HAP-1 (cell line): ENCODE measurements at regions not wholly inside any gene's neighbourhood (a gene's known extent, or its start where the extent isn't known, plus 50 kb on each side); places are given as distances from the start of the nearest gene placed in this dataset.
"Not testable (repeated sequence)": the region's sequence is repeated elsewhere in the genome, so short reads cannot be mapped to it uniquely, and the experiment has no call there.

Source experiments
- DNase-seq, 2 experiments: peaks; one replicate each; pipeline ENCODE4 v3.0.0-alpha.2; 2016 to 2020; ENCODE audit warnings: low spot score in 2 of 2
- H3K27me3 ChIP-seq: fragments of 250-450 bp; sonication (Bioruptor Pico); 2 replicates; pipeline ENCODE4 v1.5.1; 2020; ENCODE audit warnings: low read depth, mild to moderate bottlenecking, moderate library complexity
- H3K36me3 ChIP-seq: fragments of 250-450 bp; sonication (Bioruptor Pico); replicated peaks from 2 replicates; pipeline ENCODE4 v1.5.1; 2020; ENCODE audit warnings: mild to moderate bottlenecking
- H3K4me1 ChIP-seq: fragments of 250-450 bp; sonication (Bioruptor Pico); 2 replicates; pipeline ENCODE4 v1.5.1; 2020; ENCODE audit warnings: mild to moderate bottlenecking
- H3K4me3 ChIP-seq: fragments of 250-450 bp; sonication (Bioruptor Pico); 2 replicates; pipeline ENCODE4 v1.5.1; 2020; ENCODE audit warnings: mild to moderate bottlenecking, moderate library complexity
- H3K9me3 ChIP-seq: fragments of 250-450 bp; sonication (Bioruptor Pico); 2 replicates; pipeline ENCODE4 v1.5.1; 2020; ENCODE audit warnings: mild to moderate bottlenecking, moderate library complexity
- in situ Hi-C: fragments of 300-500 bp; cut with MboI; formaldehyde crosslinking; loops from 3 replicates; pipeline ENCODE4 v1.14.3; 2020; ENCODE audit warnings: low sequenced_read_pairs, inconsistent platforms, mixed read lengths

DNA sequence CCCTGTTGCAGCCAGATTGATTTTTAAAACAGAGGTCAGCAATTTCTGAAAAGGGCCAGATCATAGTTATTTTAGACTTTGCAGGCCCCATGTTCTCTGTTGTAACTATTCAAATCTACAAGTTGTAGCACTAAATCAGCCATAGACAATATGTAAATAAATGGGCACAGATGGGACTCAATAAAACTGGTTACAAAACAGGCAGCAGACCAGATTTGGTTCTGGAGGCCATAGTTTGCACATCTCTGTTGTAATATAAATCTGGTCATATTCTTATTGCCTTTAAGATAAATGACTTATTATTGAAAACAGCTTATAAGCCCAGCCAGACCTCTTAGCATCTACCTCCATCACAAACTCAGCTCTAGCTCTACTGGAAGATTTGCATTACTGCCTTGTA, 114.0 kb upstream of the ARG1 start:
- in situ Hi-C loops = no loop called here
- Histone ChIP-seq H3K36me3 (no peaks in the 10 kb centered on the region), H3K9me3 (no peaks in the 10 kb centered on the region), H3K4me1 (no peaks in the 10 kb centered on the region), H3K27me3 (no peaks in the 10 kb centered on the region), H3K4me3 (no peak overlapping the region)
- no peak for DNase-seq

DNA sequence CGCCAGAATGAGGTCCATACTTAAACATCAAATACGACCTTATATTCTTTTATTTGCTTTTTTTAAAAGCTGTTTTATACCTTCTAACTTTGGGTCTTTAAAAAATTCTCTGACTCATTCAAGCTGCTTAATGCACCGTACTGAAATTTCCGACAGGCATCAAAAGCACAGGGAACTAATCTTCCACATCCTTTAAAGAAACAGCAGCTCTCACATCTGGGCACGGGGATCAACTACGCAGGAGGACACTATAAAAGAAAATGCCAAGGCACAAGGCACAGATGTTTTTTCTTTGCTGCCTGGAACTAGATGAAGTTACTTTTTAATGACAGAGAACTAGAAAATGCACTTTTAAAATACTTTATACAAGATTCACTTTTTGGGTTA, 112.4 kb upstream of the ARG1 start:
- Histone ChIP-seq H3K9me3 (no peaks in the 10 kb centered on the region), H3K27me3 (no peaks in the 10 kb centered on the region), H3K4me3 (no peak overlapping the region), H3K36me3 (no peaks in the 10 kb centered on the region), H3K4me1 (no peaks in the 10 kb centered on the region)
- in situ Hi-C loops = no loop called here
- DNase-seq = no peak

DNA sequence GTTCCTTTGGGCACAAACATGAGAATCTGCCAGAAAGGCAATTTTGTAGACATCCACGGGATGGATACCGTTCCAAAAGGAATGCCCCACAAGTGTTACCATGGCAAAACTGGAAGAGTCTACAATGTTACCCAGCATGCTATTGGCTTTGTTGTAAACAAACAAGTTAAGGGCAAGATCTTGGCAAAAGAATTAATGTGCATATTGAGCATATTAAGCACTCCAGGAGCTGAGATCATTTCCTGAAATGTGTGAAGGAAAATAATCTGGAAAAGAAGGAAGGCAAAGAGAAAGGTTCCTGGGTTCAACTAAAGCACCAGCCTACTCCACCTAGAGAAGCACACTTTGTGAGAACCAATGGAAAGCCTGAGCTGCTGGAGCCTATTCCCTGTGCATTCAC, 103.9 kb upstream of the ARG1 start:
- H3K36me3 ChIP-seq = no peaks in the 10 kb centered on the region
- no peaks in the 10 kb centered on the region for H3K4me1 ChIP-seq
- H3K27me3 ChIP-seq = no peaks in the 10 kb centered on the region
- no peak overlapping the region for H3K4me3 ChIP-seq
- H3K9me3 ChIP-seq = no peaks in the 10 kb centered on the region
- in situ Hi-C loops = no loop called here
- DNase-seq = no peak

DNA sequence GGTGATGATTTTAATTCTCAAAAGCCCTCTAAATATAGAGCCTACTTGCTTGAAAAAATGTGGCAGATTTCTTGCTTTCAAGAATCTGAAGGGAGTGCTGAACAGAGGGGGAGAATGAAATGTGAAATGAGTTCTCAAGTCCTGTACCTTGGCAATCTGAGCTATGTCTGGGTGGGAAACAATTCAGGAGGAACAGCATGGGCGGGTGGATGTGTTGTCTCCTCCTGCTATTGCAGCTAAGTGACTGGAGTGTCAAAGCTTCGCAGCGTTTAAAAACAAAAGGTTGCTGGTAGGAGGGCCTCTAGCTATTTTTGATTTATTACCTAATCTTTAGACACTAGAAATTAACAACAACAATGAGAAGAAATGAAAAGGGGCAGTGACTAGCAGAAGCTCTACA, 102.5 kb upstream of the ARG1 start:
- Histone ChIP-seq H3K27me3 (no peaks in the 10 kb centered on the region), H3K4me3 (no peak overlapping the region), H3K36me3 (no peaks in the 10 kb centered on the region), H3K9me3 (no peaks in the 10 kb centered on the region), H3K4me1 (no peaks in the 10 kb centered on the region)
- in situ Hi-C loops = no loop called here
- DNase-seq = no peak

DNA sequence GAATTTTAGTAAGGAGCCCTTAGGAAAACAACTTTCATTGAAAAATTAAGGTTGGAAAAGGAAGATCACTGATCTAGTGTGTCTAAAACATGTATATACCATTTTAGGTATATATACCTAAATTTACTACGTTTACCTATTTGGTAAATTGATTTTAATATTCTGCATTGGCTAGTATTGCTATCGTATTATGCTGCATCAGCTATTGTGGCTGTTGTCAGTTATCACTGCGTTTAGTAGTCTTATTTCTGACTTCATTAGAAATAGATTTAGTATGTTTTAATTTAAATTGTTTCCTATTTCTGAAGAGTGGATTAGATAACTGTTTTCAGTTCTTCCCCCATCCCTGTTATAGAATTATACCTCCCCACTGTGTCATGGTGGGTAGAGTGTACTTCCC, 101.7 kb upstream of the ARG1 start:
- in situ Hi-C loops = no loop called here
- Histone ChIP-seq H3K36me3 (no peaks in the 10 kb centered on the region), H3K4me3 (no peak overlapping the region), H3K9me3 (no peaks in the 10 kb centered on the region), H3K27me3 (no peaks in the 10 kb centered on the region), H3K4me1 (no peaks in the 10 kb centered on the region)
- DNase-seq = no peak

DNA sequence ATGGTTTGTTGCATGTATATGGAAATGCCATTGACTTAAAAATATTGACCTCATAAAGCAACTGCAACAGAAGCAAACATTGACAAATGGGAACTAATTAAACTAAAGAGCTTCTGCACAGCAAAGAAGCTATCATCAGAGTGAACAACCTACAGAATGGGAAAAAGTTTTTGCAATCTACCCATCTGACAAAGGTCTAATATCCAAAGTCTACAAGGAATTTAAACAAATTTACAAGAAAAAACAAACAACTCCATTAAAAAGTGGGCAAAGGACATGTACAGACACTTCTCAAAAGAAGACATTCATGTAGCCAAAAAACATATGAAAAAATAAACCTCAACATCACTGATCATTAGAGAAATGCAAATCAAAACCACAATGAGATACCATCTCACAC, 99.7 kb upstream of the ARG1 start:
- DNase-seq, H3K27me3 ChIP-seq, H3K4me3 ChIP-seq, H3K4me1 ChIP-seq, H3K36me3 ChIP-seq, H3K9me3 ChIP-seq, in situ Hi-C loops: not testable (repeated sequence)

DNA sequence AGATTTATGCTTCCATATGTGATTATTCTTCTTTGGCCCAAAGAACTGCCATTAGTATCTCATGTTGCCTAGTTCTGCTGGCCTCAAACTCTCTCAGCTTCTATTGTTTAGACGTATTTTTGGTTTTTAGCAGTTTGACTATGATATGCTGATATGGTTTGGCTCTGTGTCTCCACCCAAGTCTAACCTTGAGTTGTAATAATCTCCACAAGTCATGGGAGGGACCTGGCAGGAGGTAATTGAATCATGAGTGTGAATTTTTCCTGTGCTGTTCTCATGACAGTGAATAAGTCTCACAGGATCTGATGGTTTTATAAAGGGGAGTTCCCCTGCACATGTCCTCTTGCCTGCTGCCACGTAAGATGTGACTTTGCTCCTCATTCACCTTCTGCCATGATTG, 96.7 kb upstream of the ARG1 start:
- no peaks in the 10 kb centered on the region for H3K27me3 ChIP-seq
- H3K36me3 ChIP-seq = no peaks in the 10 kb centered on the region
- no peaks in the 10 kb centered on the region for H3K4me1 ChIP-seq
- H3K4me3 ChIP-seq = no peak overlapping the region
- in situ Hi-C loops = no loop called here
- H3K9me3 ChIP-seq = no peaks in the 10 kb centered on the region
- DNase-seq = no peak

DNA sequence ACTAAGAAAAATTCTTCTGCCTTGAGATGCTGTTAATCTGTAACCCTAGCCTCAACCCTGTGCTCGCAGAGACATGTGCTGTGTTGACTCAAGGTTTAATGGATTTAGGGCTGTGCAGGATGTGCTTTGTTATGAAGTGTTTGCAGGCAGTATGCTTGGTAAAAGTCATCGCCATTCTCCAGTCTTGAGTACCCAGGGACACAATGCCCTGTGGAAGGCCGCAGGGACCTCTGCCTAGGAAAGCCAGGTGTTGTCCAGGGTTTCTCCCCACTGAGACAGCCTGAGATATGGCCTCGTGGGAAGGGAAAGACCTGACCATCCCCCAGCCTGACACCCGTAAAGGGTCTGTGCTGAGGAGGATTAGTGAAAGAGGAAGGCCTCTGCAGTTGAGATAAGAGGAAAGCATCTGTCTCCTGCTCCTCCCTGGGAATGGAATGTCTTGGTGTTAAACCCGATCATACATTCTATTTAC, 94.2 kb upstream of the ARG1 start:
- H3K9me3 ChIP-seq, H3K4me1 ChIP-seq, in situ Hi-C loops, DNase-seq, H3K27me3 ChIP-seq, H3K36me3 ChIP-seq, H3K4me3 ChIP-seq: not testable (repeated sequence)

DNA sequence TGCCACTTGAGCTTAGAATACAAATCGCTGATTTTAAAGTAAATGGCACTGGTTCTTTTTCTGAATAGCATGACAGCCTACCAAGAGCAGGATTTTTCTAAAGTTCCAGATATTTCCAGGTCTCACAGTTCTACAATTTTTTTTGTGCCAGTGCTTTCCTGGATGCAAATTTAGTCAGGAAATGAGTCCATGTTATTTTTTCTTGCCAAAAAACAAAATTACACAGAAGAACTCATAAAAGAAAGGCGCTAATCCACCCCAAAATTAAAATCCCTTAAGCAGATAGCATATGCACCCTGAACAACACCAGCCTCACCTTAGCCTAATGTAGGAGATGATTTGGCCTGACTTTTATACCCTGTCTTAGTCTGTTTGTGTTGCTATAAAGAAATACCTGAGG, 86.4 kb upstream of the ARG1 start:
- no peaks in the 10 kb centered on the region for H3K9me3 ChIP-seq
- in situ Hi-C loops = no loop called here

DNA sequence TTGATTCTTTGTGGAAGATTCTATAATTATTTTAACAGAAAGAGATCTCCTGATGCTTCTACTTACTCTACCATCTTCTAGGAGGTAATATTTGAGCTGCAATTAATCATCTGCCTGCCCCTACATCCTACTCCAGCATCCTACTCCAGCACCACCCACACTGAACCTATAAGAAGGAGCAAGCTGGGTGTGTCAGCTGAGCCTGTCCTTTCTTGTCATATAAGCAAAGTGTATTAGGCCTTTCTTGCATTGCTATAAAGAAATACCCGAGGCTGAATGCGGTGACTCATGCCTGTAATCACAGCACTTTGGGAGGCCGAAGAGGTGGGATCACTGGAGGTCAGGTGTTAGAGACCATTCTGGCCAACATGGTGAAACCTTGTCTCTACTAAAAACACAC, 84.2 kb upstream of the ARG1 start:
- no peaks in the 10 kb centered on the region for H3K9me3 ChIP-seq
- in situ Hi-C loops = no loop called here
- H3K4me3 ChIP-seq = no peak overlapping the region
- no peaks in the 10 kb centered on the region for H3K27me3 ChIP-seq
- no peaks in the 10 kb centered on the region for H3K4me1 ChIP-seq
- H3K36me3 ChIP-seq = no peaks in the 10 kb centered on the region
- DNase-seq = no peak

More for the DNA sequence above, 86.4 kb upstream of the ARG1 start:
- no peaks in the 10 kb centered on the region for H3K27me3 ChIP-seq
- no peaks in the 10 kb centered on the region for H3K4me1 ChIP-seq
- H3K4me3 ChIP-seq = no peak overlapping the region
- no peaks in the 10 kb centered on the region for H3K36me3 ChIP-seq
- DNase-seq = no peak

DNA sequence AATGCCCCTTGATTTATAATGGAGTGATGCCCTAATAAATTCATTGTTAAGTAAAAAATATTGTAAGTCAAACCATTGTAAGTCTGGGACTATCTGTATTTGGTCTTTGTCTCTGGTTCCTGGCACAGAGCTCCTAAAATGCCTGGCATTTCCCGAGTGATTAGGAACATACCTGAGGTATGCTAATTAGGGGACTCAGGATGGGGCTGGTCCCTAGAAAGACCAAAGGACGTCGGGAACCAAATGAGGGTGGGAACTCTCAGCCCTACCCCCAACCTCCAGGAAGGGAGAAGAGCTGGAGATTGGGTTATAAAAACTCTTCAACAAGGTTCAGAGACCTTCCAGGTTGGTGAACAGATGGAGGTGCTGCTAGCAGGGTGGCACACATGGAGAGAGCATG, 82.6 kb upstream of the ARG1 start:
- Histone ChIP-seq H3K27me3 (no peaks in the 10 kb centered on the region), H3K4me1 (no peaks in the 10 kb centered on the region), H3K36me3 (no peaks in the 10 kb centered on the region), H3K9me3 (no peaks in the 10 kb centered on the region), H3K4me3 (no peak overlapping the region)
- no peak for DNase-seq
- in situ Hi-C loops = no loop called here

DNA sequence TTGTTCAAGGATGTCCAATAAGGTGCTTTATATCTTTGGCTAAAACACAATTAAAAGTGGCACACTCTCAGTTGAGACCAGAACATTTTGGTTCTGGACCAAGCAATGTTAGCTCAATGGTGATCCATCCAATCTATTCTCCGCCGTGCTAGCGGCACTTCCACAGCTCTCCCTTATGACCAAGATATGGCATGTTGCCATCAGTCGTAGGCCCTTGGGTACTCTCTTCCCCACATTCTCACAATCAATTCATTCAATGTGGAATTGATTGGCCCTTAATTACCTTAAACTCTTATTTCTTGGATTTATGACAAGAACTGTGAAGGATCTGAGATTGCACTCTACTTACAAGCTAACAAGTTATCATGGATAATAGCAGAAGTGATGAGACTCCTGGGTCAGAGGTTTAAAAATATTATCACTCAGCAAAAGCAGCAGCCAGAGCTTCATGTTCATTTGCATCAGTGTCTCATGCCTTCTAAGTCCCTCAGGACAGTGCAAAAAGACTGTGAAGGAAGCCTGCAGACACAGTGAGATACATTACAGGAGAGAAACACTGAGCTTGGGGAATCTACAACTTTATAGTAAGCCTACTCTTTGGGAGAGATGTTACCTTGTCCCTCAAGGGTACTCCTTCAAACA, 80.0 kb upstream of the ARG1 start:
- no peaks in the 10 kb centered on the region for H3K36me3 ChIP-seq
- H3K4me1 ChIP-seq = no peaks in the 10 kb centered on the region
- in situ Hi-C loops = no loop called here
- no peaks in the 10 kb centered on the region for H3K9me3 ChIP-seq
- DNase-seq = no peak
- H3K4me3 ChIP-seq = no peak overlapping the region
- no peaks in the 10 kb centered on the region for H3K27me3 ChIP-seq

DNA sequence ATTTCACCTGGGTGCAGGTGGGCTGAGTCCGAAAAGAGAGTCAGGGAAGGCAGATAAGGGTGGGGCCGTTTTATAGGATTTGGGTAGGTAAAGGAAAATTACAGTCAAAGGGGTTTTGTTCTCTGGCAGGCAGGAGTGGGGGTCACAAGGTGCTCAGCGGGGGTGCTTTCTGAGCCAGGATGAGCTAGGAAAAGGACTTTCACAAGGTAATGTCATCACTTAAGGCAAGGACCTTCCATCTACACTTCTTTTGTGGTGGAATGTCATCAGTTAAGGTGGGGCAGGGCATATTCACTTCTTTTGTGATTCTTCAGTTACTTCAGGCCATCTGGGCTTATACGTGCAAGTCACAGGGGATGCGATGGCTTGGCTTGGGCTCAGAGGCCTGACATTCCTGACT, 68.6 kb upstream of the ARG1 start:
- in situ Hi-C loops, H3K27me3 ChIP-seq, H3K4me1 ChIP-seq, H3K36me3 ChIP-seq, DNase-seq, H3K4me3 ChIP-seq, H3K9me3 ChIP-seq: not testable (repeated sequence)

DNA sequence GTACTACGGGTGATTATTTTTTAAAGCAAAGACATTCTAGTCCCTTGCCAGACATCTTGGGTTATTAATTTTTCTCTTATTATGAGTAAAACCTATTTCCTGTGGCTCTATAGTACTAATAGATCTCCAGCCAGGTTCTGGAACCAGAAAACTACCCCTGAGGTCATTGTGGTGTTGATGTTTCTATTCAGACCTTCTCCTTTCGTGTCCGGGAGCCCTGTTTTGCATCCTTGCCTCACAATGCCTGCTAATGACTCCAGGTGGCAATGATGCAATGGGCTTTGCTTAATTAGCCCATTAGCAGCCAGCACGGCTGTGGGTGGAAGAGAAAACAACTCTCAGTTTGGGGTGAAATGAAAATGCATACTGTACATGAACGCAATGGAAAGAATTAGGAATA, 62.9 kb upstream of the ARG1 start:
- Histone ChIP-seq H3K9me3 (no peaks in the 10 kb centered on the region), H3K27me3 (no peaks in the 10 kb centered on the region), H3K4me1 (no peaks in the 10 kb centered on the region; the same call in 1 of the 2 replicates), H3K4me3 (no peak overlapping the region), H3K36me3 (no peaks in the 10 kb centered on the region)
- no peak for DNase-seq
- in situ Hi-C loops = no loop called here

DNA sequence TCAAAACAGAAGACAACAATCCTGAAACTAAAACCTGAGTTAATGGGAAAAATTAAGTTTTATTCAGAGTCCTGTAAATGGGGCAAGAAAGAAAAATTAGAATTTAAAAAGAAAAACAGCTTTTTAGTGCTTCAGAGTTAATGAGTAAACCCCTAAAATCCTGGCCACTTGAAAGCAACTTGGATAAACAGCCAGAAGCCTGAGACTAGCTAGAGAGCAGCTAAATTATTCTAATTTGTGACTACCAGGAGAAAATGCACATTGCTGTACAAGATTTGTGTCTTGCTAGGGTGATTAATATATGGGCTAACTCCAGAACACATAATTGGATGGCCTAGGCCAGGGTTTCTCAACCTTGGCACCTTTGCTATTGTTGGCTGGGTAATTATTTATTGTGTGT, 62.4 kb upstream of the ARG1 start:
- in situ Hi-C loops = no loop called here
- no peaks in the 10 kb centered on the region; the same call in 1 of the 2 replicates for H3K4me1 ChIP-seq
- no peak for DNase-seq
- no peaks in the 10 kb centered on the region for H3K27me3 ChIP-seq
- no peak overlapping the region for H3K4me3 ChIP-seq
- H3K9me3 ChIP-seq = no peaks in the 10 kb centered on the region
- no peaks in the 10 kb centered on the region for H3K36me3 ChIP-seq
